ENCODE measurements at regions not wholly inside any gene's neighbourhood (a gene's known extent, or its start where the extent isn't known, plus 50 kb on each side); places are given as distances from the start of the nearest gene placed in this dataset.
"Not testable (repeated sequence)": the region's sequence is repeated elsewhere in the genome, so short reads cannot be mapped to it uniquely, and the experiment has no call there.

DNA sequence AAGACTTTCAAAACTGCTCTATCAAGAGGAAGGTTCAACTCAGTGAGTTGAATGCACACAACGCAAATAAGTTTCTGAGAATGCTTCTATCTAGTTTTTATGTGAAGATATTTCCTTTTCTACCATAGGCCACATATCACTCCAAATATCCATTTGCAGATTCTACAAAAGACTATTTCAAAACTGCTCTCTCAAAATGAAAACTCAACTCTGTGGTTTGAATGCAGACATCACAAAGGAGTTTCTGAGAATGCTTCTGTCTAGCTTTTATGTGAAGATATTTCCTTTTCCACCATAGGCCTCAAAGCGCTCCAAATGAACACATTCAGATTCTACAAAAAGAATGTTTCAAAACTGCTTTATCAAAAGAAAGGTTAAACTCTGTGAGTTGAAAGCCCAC lies 1093.1 kb upstream of the DEFB115 start:
- not testable (repeated sequence) for DNase-seq (ENCODE audit: low read depth, low spot score)

DNA sequence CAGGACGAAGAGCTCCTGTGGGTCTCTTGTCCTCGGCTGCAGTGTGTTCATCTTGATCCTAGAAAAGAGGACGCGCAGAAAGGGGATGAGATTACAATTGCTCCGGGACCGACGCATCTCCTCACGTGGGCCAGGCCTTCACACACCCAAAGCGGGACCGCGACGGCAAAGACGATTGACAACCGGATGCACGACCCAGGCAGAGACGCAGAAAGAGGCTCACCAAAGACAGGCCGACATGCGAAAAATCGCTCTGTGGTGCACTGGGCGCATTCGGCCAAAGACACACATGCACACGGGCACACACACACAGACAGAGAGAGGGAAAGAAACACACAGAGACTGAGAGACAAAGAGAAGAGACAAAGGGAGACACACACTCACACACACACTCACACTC lies 1089.9 kb upstream of the DEFB115 start:
- DNase-seq (ENCODE audit: low read depth, low spot score): no peak

- no peak for DNase-seq (ENCODE audit: low read depth, low spot score)
Measured at GRCh38 chr20:30168025-30168799, 1089.3 kb upstream of the DEFB115 start.

- no peak for DNase-seq (ENCODE audit: low read depth, low spot score)
Measured at GRCh38 chr20:30168800-30169138, 1088.7 kb upstream of the DEFB115 start.

DNA sequence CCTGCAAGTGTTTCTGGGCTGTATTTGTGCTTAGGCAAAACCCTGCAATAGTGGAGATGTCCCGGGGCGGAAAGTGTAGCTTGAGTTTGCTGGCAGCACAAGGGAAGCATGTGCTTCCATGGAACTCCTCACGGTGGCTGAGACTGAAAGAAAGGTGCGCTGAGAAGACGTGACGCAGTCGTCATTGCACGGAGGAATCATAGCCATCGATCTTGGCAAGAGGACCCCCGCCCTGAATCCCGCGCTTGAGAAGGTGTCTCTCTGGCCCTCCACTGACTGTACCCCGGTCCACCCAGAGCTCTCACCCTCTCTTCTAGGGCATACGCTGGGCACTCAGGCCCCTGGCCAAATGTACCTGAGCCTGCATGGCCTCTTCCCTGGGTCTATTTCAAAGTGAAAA lies 1081.8 kb upstream of the DEFB115 start:
- DNase-seq (ENCODE audit: low read depth, low spot score): no peak

GRCh38 chr20:30183124-30183523 lies 1074.3 kb upstream of the DEFB115 start:
- not testable (repeated sequence) for DNase-seq (ENCODE audit: low read depth, low spot score)

GRCh38 chr20:30191785-30192184 lies 1065.7 kb upstream of the DEFB115 start:
- not testable (repeated sequence) for DNase-seq (ENCODE audit: low read depth, low spot score)

DNA sequence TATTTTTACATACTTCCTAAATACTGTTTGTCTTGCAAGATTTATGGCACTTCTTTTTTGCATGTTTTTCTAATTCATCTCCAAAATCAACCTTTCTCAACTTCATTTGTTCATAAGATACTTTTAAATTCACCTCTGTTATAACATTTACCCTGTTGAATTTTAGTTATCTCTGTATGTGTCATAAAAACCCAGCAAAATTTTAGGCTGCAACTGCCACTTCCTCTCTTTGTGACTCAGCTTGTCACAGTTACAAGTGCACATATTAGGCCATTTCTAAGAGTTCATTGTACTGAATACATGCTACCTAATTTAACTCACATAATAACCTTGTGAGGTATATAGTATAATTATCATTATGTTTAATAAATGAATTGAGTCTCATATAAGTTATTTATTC lies 1023.0 kb upstream of the DEFB115 start:
- DNase-seq (ENCODE audit: low read depth, low spot score): not testable (repeated sequence)

DNA sequence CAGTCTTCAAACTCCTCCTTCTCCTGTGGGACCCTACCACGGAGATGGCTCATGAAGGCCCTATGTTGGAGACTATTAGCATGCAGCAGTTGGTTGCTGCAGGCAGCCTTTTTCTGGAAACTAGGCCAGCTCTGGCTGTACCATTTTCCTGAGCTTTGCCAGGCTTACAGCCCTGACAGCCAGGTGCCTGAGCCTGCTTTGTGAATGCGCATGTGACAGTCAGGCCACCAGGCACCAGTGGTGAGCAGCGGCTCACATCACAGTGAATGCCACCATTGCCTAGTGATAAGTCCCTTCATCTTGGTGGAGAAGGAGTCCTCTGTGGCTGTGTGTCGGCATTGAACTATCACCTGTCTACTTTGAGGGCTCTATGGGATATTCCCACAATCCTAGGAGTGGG lies 982.4 kb upstream of the DEFB115 start:
- not testable (repeated sequence) for DNase-seq (ENCODE audit: low read depth, low spot score)

GRCh38 chr20:30281584-30282197 lies 975.8 kb upstream of the DEFB115 start:
- DNase-seq (ENCODE audit: low read depth, low spot score): no peak

GRCh38 chr20:30283476-30284280 lies 973.8 kb upstream of the DEFB115 start:
- peak; percentile 37 for DNase-seq (ENCODE audit: low read depth, low spot score)

GRCh38 chr20:30284281-30284905 lies 973.1 kb upstream of the DEFB115 start:
- DNase-seq (ENCODE audit: low read depth, low spot score): no peak

GRCh38 chr20:30285677-30286076 lies 971.8 kb upstream of the DEFB115 start:
- no peak for DNase-seq (ENCODE audit: low read depth, low spot score)

DNA sequence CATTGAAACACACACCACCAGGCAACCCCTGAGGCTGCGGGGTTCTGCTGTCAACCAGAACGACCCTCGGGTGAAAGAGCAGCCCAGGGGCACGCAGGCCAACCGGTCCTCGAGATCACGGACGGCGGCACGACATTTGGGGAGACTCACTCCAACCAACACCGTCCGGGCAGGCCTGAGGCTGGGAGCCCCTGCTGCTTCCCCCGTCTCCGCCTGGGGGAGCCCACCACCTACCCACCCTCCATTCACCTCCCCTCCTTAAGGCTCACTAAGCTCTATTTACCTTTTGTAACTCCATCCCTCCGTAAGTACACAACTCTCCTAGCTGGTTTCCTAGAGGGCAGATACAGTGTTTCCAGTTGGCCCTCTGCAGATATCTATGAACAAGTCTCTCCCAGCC lies 971.3 kb upstream of the DEFB115 start:
- no peak for DNase-seq (ENCODE audit: low read depth, low spot score)

DNA sequence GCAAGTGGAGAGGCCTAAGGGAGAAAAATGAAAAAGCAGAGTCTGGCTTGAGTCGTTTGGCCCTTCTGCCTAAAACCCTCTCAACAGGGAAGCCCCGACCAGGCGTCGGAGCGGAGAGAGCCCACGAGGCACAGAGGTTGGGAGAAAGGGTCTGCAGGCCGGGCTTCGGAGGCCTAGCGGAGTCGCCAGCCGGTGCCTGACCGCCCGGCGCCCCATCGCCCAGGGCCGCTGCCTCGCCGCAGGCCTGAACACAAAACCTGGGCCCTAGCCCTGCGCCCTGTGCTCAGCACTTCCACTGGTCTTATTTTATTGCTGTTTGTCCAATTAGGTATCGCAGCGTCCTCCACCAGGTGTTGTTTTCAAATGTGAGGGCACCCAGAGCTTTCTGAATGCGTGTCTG lies 970.0 kb upstream of the DEFB115 start:
- DNase-seq (ENCODE audit: low read depth, low spot score): not testable (repeated sequence)

GRCh38 chr20:30288346-30288745 lies 969.1 kb upstream of the DEFB115 start:
- no peak for DNase-seq (ENCODE audit: low read depth, low spot score)

- not testable (repeated sequence) for DNase-seq (ENCODE audit: low read depth, low spot score)
Measured at GRCh38 chr20:30289049-30289448, 968.4 kb upstream of the DEFB115 start.

GRCh38 chr20:30289711-30290141 lies 967.7 kb upstream of the DEFB115 start:
- DNase-seq (ENCODE audit: low read depth, low spot score): not testable (repeated sequence)

GRCh38 chr20:30290361-30291063 lies 967.0 kb upstream of the DEFB115 start:
- DNase-seq (ENCODE audit: low read depth, low spot score): not testable (repeated sequence)

GRCh38 chr20:30291064-30291379 lies 966.4 kb upstream of the DEFB115 start:
- not testable (repeated sequence) for DNase-seq (ENCODE audit: low read depth, low spot score)

GRCh38 chr20:30291686-30292085 lies 965.8 kb upstream of the DEFB115 start:
- DNase-seq (ENCODE audit: low read depth, low spot score): not testable (repeated sequence)

Measured in activated naive CD8-positive, alpha-beta T cell treated with anti-CD3 and anti-CD28 coated beads, Interleukin-2, amount 50 U/mL, for 16 hours (primary cell).